ENCODE measurements at regions not wholly inside any gene's neighbourhood (a gene's known extent, or its start where the extent isn't known, plus 50 kb on each side); places are given as distances from the start of the nearest gene placed in this dataset.

DNA sequence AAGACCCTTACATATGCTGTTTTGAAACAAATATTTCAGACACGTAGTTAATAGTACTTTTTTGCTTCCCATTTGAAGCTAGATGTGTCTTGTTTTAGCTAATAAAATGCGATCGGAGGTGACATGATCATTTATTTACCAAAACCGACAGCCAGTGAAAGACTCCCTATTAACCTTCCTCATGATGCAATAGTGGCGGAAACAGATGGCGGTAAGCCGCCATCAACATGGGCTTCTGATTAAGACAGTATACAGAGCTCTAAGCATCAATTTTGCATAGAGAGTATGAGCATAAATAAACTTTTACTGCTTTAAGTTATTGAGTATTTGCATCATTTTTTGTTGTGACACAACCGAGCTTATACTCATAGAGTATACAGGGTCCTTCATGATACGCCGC is 1282.4 kb upstream of the ADGRB3 start:
- H3K9me3 ChIP-seq (replicated peaks; ENCODE audit: control insufficient read depth, insufficient read depth, low read length): peaks cover 3% of the 10 kb centered on the region
- DNase-seq (ENCODE audit: low read depth, low spot score): no peak
- dilution Hi-C loops (cut with MboI; ENCODE audit: extremely low pct_ligation_motif_present, low sequenced_read_pairs) (no loop called here), intact Hi-C loops (cut with micrococcal nuclease) (no loop called here)
- CTCF ChIA-PET: no interaction called here
- no peaks in the 10 kb centered on the region for H3K4me1 ChIP-seq (ENCODE audit: control insufficient read depth, extremely low read depth, insufficient read depth, low read length)
- H3K9ac ChIP-seq (replicated peaks; ENCODE audit: extremely low read depth, insufficient read depth, low read length): no peak overlapping the region
- H3K27ac ChIP-seq (ENCODE audit: insufficient read depth, low read depth, low read length): no peak overlapping the region
- TF ChIP-seq POLR2AphosphoS5 (IDR thresholded peaks at IDR 0.05; ENCODE audit: insufficient read depth, low read depth, low read length) (no peak), JUN (IDR thresholded peaks at IDR 0.05; ENCODE audit: borderline replicate concordance, insufficient read depth, insufficient read length, low read depth) (no peak), FOS (IDR thresholded peaks at IDR 0.05; ENCODE audit: borderline replicate concordance, insufficient read depth, low read length) (no peak), CTCF (IDR thresholded peaks at IDR 0.05; ENCODE audit: extremely low read depth in 1 of 2, insufficient read depth in 1 of 2, low read depth in 1 of 2, low read length in 2 of 2) (no peak), GATA2 (IDR thresholded peaks at IDR 0.05; ENCODE audit: insufficient read depth, insufficient read length, low read depth, low read length) (no peak), POLR2A (IDR thresholded peaks at IDR 0.05; ENCODE audit: low read depth, low read length) (no peak), MYC (IDR thresholded peaks at IDR 0.05; ENCODE audit: low read depth, low read length) (no peak), EZH2 (IDR thresholded peaks at IDR 0.05; ENCODE audit: borderline replicate concordance, low read depth, low read length, severe bottlenecking) (no peak)
- TF ChIP-seq, protein P1, sequence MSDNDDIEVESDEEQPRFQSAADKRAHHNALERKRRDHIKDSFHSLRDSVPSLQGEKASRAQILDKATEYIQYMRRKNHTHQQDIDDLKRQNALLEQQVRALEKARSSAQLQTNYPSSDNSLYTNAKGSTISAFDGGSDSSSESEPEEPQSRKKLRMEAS (IDR thresholded peaks at IDR 0.05; ENCODE audit: insufficient read depth, insufficient read length): no peak
- BruUV-seq (replicated peaks): no TSS peak
- H3K36me3 ChIP-seq (ENCODE audit: control insufficient read depth in 2 of 2, extremely low read depth in 1 of 2, insufficient read depth in 2 of 2, low read length in 2 of 2): no peaks in the 10 kb centered on the region
- no peak overlapping the region for H3K4me3 ChIP-seq (replicated peaks in 1 of 3; ENCODE audit: insufficient read depth in 1 of 3, low read depth in 1 of 3, low read length in 3 of 3)
- POLR2A ChIA-PET: no interaction called here
- H4K20me1 ChIP-seq (replicated peaks; ENCODE audit: control insufficient read depth, extremely low read depth, insufficient read depth, low read length): no peaks in the 10 kb centered on the region
- no peaks in the 10 kb centered on the region for H3K9me1 ChIP-seq (replicated peaks; ENCODE audit: control insufficient read depth, extremely low read depth, insufficient read depth, low read length)
- H3K4me2 ChIP-seq (ENCODE audit: insufficient read depth, low read length): no peak overlapping the region
- no peak for FAIRE-seq
- H2AFZ ChIP-seq (ENCODE audit: low read depth, low read length): no peak overlapping the region
- H3K27me3 ChIP-seq (ENCODE audit: control insufficient read depth in 2 of 2, insufficient read depth in 2 of 2, low read length in 2 of 2): no peaks in the 10 kb centered on the region
- H3K79me2 ChIP-seq (ENCODE audit: control insufficient read depth, insufficient read depth, low read length): no peaks in the 10 kb centered on the region

Measured in endothelial cell of umbilical vein (primary cell).